AG04450 (cell line): ENCODE measurements at regions not wholly inside any gene's neighbourhood (a gene's known extent, or its start where the extent isn't known, plus 50 kb on each side); places are given as distances from the start of the nearest gene placed in this dataset.
A peak's percentile ranks its signal among the peaks of the same experiment; 100 is the strongest.

Source experiments
- CTCF ChIA-PET: fragments of 300-600, 350-600 bp; formaldehyde crosslinking; extraction: SDS; loops from one replicate; lab custom pipeline; 2022; ENCODE audit warnings: antibody characterized with exemption, inconsistent platforms; lab: Charles Lee
- POLR2A ChIA-PET: fragments of 350-600 bp; formaldehyde crosslinking; extraction: SDS; loops from one replicate; lab custom pipeline; 2021; ENCODE audit warnings: antibody characterized with exemption, inconsistent platforms; lab: Yijun Ruan, JAX
- DNase-seq: peaks from one replicate; pipeline ENCODE4 v3.0.0-alpha.2; 2011; ENCODE audit warnings: low read depth, low spot score
- H3K27ac ChIP-seq: one replicate; pipeline ENCODE4 v1.5.1; 2012; ENCODE audit warnings: low read depth, low read length, control low read depth
- H3K27me3 ChIP-seq: one replicate; pipeline ENCODE4 v1.6.0; 2012; ENCODE audit warnings: low read length; ENCODE audit not compliant: control insufficient read depth, insufficient read depth
- H3K4me3 ChIP-seq: 2 replicates; pipeline ENCODE4 v1.5.1; 2011; ENCODE audit warnings: mild to moderate bottlenecking, low read depth, low read length, control low read depth
- H3K9me3 ChIP-seq: 2 replicates; pipeline ENCODE4 v1.5.1; 2012; ENCODE audit warnings: low read length; ENCODE audit not compliant: control insufficient read depth, insufficient read depth
- TF ChIP-seq, protein P1 (sequence below): IDR thresholded peaks from 2 replicates; pipeline ENCODE4 v1.5.1; 2011; ENCODE audit warnings: low read depth, low read length, control low read depth, inconsistent platforms

DNA sequence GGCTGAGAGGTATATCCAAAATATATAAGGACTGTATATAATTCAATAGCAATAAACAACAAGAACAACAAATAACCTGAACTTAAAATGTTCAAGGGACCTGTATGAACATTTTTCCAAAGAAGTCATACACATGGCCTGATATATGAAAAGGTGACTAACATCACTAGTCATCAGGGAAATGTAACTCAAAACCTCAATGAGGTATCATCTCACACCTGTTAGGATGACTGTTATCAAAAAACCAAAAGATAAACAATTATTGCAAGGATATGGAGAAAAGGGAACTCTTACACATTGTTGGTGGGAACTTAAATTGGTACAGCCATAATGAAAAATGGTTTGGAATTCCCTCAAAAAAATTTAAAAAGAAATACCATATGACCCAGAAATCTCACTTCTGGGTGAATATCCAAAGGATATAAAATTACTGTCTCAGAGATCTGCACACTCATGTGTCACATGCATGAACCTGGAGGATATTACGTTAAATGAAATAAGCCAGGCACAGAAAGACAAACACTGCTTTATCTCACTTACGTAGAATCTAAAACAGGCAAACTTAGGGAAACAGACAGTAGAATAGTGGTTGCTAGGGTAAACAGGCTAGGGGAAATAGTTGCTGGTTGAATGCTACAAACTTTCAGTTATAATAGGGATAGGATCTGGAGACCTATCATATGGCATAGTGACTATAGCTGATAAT, 334.5 kb upstream of the MMADHC start:
- Histone ChIP-seq H3K9me3 (no peaks in the 10 kb centered on the region), H3K27ac (no peak overlapping the region), H3K27me3 (no peaks in the 10 kb centered on the region), H3K4me3 (no peak overlapping the region)
- ChIA-PET POLR2A (no interaction called here), CTCF (no interaction called here)
- no peak for DNase-seq
- TF ChIP-seq, protein P1, sequence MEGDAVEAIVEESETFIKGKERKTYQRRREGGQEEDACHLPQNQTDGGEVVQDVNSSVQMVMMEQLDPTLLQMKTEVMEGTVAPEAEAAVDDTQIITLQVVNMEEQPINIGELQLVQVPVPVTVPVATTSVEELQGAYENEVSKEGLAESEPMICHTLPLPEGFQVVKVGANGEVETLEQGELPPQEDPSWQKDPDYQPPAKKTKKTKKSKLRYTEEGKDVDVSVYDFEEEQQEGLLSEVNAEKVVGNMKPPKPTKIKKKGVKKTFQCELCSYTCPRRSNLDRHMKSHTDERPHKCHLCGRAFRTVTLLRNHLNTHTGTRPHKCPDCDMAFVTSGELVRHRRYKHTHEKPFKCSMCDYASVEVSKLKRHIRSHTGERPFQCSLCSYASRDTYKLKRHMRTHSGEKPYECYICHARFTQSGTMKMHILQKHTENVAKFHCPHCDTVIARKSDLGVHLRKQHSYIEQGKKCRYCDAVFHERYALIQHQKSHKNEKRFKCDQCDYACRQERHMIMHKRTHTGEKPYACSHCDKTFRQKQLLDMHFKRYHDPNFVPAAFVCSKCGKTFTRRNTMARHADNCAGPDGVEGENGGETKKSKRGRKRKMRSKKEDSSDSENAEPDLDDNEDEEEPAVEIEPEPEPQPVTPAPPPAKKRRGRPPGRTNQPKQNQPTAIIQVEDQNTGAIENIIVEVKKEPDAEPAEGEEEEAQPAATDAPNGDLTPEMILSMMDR: no peak

DNA sequence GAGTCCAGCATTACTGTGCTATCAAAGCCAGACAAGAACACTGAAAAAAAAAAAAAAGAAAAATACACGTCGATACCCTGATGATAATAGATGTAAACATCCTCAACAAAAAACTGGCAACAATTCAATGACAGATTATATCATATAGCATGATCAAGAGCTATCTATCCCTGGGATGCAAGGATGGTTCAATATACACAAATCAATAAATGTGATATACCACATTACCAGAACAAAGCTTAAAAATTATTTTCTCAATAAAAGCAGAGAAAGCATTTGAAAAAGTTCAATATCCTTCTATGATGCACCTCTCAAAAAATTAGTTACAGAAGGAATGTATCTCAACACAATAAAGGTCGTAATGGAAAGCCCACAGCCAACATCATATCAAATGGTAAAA, 332.8 kb upstream of the MMADHC start:
- CTCF ChIA-PET: interaction anchor here (1.2 kb wide), 1 partner anchor 564 kb away, joined by 3 read pairs; no protein-coding TSS in a partner anchor
- no peak for DNase-seq
- H3K27ac ChIP-seq: no peak overlapping the region
- POLR2A ChIA-PET: no interaction called here
- no peaks in the 10 kb centered on the region for H3K27me3 ChIP-seq
- no peak overlapping the region for H3K4me3 ChIP-seq
- TF ChIP-seq, protein P1: no peak
- H3K9me3 ChIP-seq: no peaks in the 10 kb centered on the region

DNA sequence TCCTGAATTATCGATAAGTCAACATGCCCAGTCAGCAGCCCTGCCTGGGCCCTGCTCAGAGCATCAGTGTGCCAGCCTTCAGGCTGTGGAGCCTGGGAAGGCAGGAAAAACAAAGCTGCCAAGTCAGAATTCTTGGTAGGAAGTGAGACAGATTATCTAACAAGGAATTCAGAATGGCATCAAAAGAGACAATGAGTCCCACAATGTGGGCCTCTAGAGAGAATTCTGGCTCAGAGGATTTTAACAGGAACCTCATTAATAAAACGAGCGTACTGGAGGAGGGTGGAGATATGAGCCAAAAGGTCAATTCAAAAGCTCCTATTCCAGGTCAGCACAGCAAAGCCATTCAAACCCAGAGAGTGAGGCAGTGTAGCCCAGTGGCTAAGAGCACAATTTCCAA, 327.6 kb upstream of the MMADHC start:
- Histone ChIP-seq H3K9me3 (no peaks in the 10 kb centered on the region), H3K4me3 (no peak overlapping the region), H3K27ac (no peak overlapping the region), H3K27me3 (no peaks in the 10 kb centered on the region)
- TF ChIP-seq, protein P1: no peak
- ChIA-PET POLR2A (no interaction called here), CTCF (no interaction called here)
- DNase-seq: no peak

DNA sequence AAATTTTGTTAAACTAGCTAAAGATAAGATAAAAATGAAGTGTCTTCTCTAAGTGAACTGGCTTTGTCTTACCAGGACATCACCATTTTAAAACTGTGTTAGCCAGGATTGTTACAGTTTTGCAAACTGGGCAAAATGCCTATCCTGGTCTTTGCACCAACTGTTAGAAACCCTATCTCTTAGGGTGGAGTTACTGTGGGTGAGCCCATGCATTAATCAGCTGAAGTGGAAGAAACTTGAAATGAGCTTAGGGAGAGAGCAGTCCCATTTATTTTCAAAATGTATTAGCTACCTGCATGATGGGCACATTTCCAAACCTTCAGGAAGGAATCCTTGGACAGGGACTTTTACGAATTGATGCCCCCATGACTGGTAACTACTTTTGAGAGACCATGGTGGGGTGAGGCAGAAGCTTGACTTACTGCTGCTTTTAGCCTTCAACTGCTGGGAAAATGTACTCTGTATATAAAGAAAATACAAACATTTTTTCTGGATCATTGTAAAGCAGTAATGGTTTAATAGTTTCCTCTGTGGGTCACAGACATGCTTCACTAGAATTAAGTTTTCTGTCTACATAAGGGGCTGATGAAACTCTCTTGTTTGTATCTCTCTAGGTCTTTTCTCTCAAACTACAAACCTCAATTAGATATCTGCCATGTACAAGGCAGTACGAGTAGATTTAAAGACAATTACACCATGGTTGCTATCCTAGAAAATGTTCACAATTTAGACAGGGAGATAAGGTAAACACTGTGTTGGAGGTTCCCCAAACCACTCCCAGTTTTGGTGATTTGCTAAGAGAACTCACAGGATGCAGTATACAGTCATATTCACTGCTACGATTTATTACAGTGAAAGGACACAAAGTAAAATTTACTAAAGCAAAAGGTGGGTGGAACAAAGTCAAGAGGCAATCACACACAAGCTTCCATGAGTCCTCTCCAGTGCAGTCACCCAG, 321.4 kb upstream of the MMADHC start:
- TF ChIP-seq, protein P1: no peak
- ChIA-PET POLR2A (no interaction called here), CTCF (interaction anchor here (0.7 to 0.9 kb wide), 2 partner anchors 311 to 313 kb away, joined by 3 read pairs; no protein-coding TSS in a partner anchor)
- DNase-seq: peak; percentile 36
- Histone ChIP-seq H3K27me3 (no peaks in the 10 kb centered on the region), H3K4me3 (no peak overlapping the region), H3K9me3 (no peaks in the 10 kb centered on the region), H3K27ac (no peak overlapping the region)
